ENCODE measurements at regions not wholly inside any gene's neighbourhood (a gene's known extent, or its start where the extent isn't known, plus 50 kb on each side); places are given as distances from the start of the nearest gene placed in this dataset.

DNA sequence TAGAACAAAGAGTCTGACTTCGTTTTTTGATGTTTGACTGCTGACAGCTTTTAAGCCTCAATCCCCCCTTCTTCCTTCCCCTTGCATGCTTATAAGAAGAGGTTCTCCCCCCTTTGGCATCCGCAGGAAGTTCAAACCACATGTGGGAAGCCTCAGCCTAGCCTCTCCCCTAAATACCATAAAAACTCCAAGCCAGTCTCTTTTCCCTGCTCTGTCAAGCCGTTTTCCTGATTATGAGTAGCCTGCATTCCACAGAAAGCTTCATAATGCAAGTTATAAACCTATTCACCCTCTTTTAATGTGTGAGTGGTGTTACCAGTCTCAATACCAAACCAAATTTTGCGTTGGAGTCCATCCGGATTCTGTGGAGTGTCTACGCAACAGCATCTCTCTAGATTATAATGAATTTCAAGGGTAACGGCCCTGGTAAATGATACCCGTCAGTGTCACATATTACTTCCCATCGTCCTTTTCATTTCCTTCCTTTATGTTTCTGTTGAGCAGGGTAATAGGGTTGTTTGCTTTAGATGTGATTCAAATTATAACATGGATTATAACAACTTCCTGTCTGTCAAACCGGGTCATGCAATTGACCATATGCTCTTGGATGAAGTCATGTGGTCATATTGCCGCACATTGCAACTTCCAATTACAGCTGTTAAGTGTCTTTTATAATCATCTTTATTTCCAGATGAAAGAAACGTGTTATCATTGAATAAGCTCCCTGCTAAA is 717.5 kb downstream of the RWDD3 start:
- no peak for DNase-seq (ENCODE audit: low read depth, low spot score)
- H3K36me3 ChIP-seq (ENCODE audit: control insufficient read depth, insufficient read depth, low read length) = no peaks in the 10 kb centered on the region
- no CpG with 5 or more reads among the region's 12 CpGs for WGBS (ENCODE audit: insufficient coverage, insufficient read length)

GRCh38 chr1:95953015-95953414 is 719.0 kb downstream of the RWDD3 start:
- Histone ChIP-seq H3K36me3 (ENCODE audit: control insufficient read depth, insufficient read depth, low read length) (no peaks in the 10 kb centered on the region), H3K4me3 (ENCODE audit: low read length) (no peak overlapping the region), H3K27ac (ENCODE audit: low read length) (no peak overlapping the region), H3K4me1 (ENCODE audit: control insufficient read depth, insufficient read depth, low read length) (no peaks in the 10 kb centered on the region), H3K9me3 (ENCODE audit: control insufficient read depth, insufficient read depth, low read length) (no peaks in the 10 kb centered on the region), H3K27me3 (ENCODE audit: control insufficient read depth, insufficient read depth, low read length) (no peaks in the 10 kb centered on the region)
- no CpG with 5 or more reads among the region's 4 CpGs for WGBS (ENCODE audit: insufficient coverage, insufficient read length)
- DNase-seq (ENCODE audit: low read depth, low spot score) = no peak

More for the DNA sequence above, 717.5 kb downstream of the RWDD3 start:
- Histone ChIP-seq H3K27me3 (ENCODE audit: control insufficient read depth, insufficient read depth, low read length) (no peaks in the 10 kb centered on the region), H3K4me3 (ENCODE audit: low read length) (no peak overlapping the region), H3K27ac (ENCODE audit: low read length) (no peak overlapping the region), H3K4me1 (ENCODE audit: control insufficient read depth, insufficient read depth, low read length) (no peaks in the 10 kb centered on the region), H3K9me3 (ENCODE audit: control insufficient read depth, insufficient read depth, low read length) (no peaks in the 10 kb centered on the region)

GRCh38 chr1:95954585-95954984 is 720.6 kb downstream of the RWDD3 start:
- H3K4me3 ChIP-seq (ENCODE audit: low read length) = no peak overlapping the region
- no peaks in the 10 kb centered on the region for H3K36me3 ChIP-seq (ENCODE audit: control insufficient read depth, insufficient read depth, low read length)
- H3K9me3 ChIP-seq (ENCODE audit: control insufficient read depth, insufficient read depth, low read length) = no peaks in the 10 kb centered on the region
- no CpG with 5 or more reads among the region's 3 CpGs for WGBS (ENCODE audit: insufficient coverage, insufficient read length)
- H3K27me3 ChIP-seq (ENCODE audit: control insufficient read depth, insufficient read depth, low read length) = no peaks in the 10 kb centered on the region
- no peak overlapping the region for H3K27ac ChIP-seq (ENCODE audit: low read length)
- no peaks in the 10 kb centered on the region for H3K4me1 ChIP-seq (ENCODE audit: control insufficient read depth, insufficient read depth, low read length)
- DNase-seq (ENCODE audit: low read depth, low spot score) = no peak

DNA sequence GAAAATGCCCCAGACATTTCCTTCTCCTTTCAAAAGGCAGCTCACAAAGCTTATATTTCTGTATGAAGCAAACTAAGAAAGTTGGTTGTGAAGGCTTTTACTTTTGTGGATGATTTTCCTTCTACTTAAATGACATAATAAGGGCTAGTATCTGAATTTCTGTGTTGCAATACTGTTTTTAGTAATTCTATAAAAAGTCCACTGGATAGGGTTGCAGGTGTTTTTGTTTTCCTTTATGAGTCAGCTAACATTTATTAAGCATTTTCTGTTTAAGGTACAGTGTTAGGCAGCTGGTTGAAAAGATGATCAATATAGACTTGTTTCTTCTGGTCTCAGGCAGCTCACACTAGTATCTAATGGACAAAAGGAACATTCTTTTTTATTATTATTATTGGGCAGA is 722.2 kb downstream of the RWDD3 start:
- H3K36me3 ChIP-seq (ENCODE audit: control insufficient read depth, insufficient read depth, low read length) = no peaks in the 10 kb centered on the region
- H3K27me3 ChIP-seq (ENCODE audit: control insufficient read depth, insufficient read depth, low read length) = no peaks in the 10 kb centered on the region
- no peak overlapping the region for H3K27ac ChIP-seq (ENCODE audit: low read length)
- no peaks in the 10 kb centered on the region for H3K4me1 ChIP-seq (ENCODE audit: control insufficient read depth, insufficient read depth, low read length)
- no peaks in the 10 kb centered on the region for H3K9me3 ChIP-seq (ENCODE audit: control insufficient read depth, insufficient read depth, low read length)
- no peak overlapping the region for H3K4me3 ChIP-seq (ENCODE audit: low read length)
- no peak for DNase-seq (ENCODE audit: low read depth, low spot score)

DNA sequence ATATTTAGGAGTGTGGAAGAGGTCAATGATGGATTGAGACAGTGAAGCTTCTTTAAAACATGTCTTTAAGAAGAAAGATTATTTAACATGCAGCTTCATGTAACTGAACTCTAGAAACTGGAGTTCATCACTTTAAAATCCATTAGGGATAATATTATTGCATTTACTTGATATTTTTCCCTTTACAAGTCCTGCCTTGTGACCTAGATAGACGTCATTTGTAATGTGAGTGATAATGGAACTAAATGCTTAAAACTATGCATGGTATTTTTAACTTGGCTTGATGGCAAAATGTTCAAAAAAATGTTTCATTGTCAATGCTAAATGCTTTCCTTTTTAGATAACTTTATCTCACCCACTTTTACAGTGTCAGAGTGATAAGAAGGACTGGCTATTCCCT is 723.7 kb downstream of the RWDD3 start:
- no peaks in the 10 kb centered on the region for H3K4me1 ChIP-seq (ENCODE audit: control insufficient read depth, insufficient read depth, low read length)
- H3K9me3 ChIP-seq (ENCODE audit: control insufficient read depth, insufficient read depth, low read length) = no peaks in the 10 kb centered on the region
- no peak overlapping the region for H3K4me3 ChIP-seq (ENCODE audit: low read length)
- no peak for DNase-seq (ENCODE audit: low read depth, low spot score)
- no CpG with 5 or more reads among the region's 1 CpG for WGBS (ENCODE audit: insufficient coverage, insufficient read length)
- no peaks in the 10 kb centered on the region for H3K27me3 ChIP-seq (ENCODE audit: control insufficient read depth, insufficient read depth, low read length)
- H3K27ac ChIP-seq (ENCODE audit: low read length) = no peak overlapping the region
- H3K36me3 ChIP-seq (ENCODE audit: control insufficient read depth, insufficient read depth, low read length) = no peaks in the 10 kb centered on the region

GRCh38 chr1:95966866-95967265 is 732.9 kb downstream of the RWDD3 start:
- no peaks in the 10 kb centered on the region for H3K9me3 ChIP-seq (ENCODE audit: control insufficient read depth, insufficient read depth, low read length)
- no peaks in the 10 kb centered on the region for H3K4me1 ChIP-seq (ENCODE audit: control insufficient read depth, insufficient read depth, low read length)
- no peaks in the 10 kb centered on the region for H3K27me3 ChIP-seq (ENCODE audit: control insufficient read depth, insufficient read depth, low read length)
- H3K27ac ChIP-seq (ENCODE audit: low read length) = no peak overlapping the region
- no peak for DNase-seq (ENCODE audit: low read depth, low spot score)
- no peaks in the 10 kb centered on the region for H3K36me3 ChIP-seq (ENCODE audit: control insufficient read depth, insufficient read depth, low read length)
- no peak overlapping the region for H3K4me3 ChIP-seq (ENCODE audit: low read length)

- Histone ChIP-seq H3K4me3 (ENCODE audit: low read length) (no peak overlapping the region), H3K4me1 (ENCODE audit: control insufficient read depth, insufficient read depth, low read length) (peaks cover 1% of the 10 kb centered on the region; the same call in 1 of the 2 replicates), H3K27ac (ENCODE audit: low read length) (no peak overlapping the region), H3K27me3 (ENCODE audit: control insufficient read depth, insufficient read depth, low read length) (no peaks in the 10 kb centered on the region), H3K36me3 (ENCODE audit: control insufficient read depth, insufficient read depth, low read length) (no peaks in the 10 kb centered on the region), H3K9me3 (ENCODE audit: control insufficient read depth, insufficient read depth, low read length) (no peaks in the 10 kb centered on the region)
- DNase-seq (ENCODE audit: low read depth, low spot score) = no peak
Measured at GRCh38 chr1:95974586-95974985, 740.6 kb downstream of the RWDD3 start.

DNA sequence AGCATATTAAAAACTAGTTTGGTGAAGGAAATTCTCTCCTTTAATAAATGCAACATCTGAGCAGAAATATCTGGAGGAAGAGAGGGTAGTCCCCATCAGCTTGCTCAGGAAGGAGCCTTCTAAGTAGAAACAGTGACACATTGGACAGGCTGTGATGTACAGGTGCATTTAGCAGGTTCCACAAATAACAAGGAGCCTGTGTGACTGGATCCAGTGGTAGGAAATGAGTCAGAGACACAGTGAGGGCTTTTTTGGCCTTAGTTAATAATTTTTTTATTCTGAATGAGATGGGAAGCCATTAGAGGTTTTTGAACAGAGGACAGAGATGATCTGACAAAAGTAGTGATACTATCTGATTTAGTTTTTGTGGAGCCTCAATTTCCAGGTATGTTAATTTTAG is 738.9 kb upstream of the PTBP2 start:
- no peaks in the 10 kb centered on the region for H3K27me3 ChIP-seq (ENCODE audit: control insufficient read depth, insufficient read depth, low read length)
- no peak overlapping the region for H3K4me3 ChIP-seq (ENCODE audit: low read length)
- DNase-seq (ENCODE audit: low read depth, low spot score) = no peak
- no peaks in the 10 kb centered on the region for H3K4me1 ChIP-seq (ENCODE audit: control insufficient read depth, insufficient read depth, low read length)
- H3K9me3 ChIP-seq (ENCODE audit: control insufficient read depth, insufficient read depth, low read length) = no peaks in the 10 kb centered on the region
- H3K27ac ChIP-seq (ENCODE audit: low read length) = no peak overlapping the region
- no peaks in the 10 kb centered on the region for H3K36me3 ChIP-seq (ENCODE audit: control insufficient read depth, insufficient read depth, low read length)

DNA sequence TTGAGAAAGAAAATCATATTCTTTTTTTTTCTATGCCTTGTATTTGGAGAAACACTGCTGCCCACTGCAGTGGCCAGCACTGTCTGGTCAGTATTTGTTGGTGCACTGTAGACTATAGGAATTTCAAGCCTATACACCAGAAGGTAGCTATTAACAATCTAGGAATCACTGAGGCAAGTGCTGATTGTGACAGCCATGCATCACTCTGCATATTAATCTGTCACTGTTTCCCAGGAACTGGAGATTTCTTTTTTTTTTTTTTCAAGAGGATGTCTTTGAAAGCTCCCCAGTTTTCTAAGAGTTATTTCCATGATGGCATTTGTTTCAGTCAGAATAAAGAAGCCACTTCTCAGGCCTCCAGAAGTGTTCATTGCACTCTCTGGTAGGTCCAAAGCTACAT is 737.8 kb upstream of the PTBP2 start:
- DNase-seq (ENCODE audit: low read depth, low spot score) = no peak
- H3K9me3 ChIP-seq (ENCODE audit: control insufficient read depth, insufficient read depth, low read length) = no peaks in the 10 kb centered on the region
- no peaks in the 10 kb centered on the region for H3K4me1 ChIP-seq (ENCODE audit: control insufficient read depth, insufficient read depth, low read length)
- H3K27me3 ChIP-seq (ENCODE audit: control insufficient read depth, insufficient read depth, low read length) = no peaks in the 10 kb centered on the region
- no peak overlapping the region for H3K27ac ChIP-seq (ENCODE audit: low read length)
- H3K36me3 ChIP-seq (ENCODE audit: control insufficient read depth, insufficient read depth, low read length) = no peaks in the 10 kb centered on the region
- H3K4me3 ChIP-seq (ENCODE audit: low read length) = no peak overlapping the region

DNA sequence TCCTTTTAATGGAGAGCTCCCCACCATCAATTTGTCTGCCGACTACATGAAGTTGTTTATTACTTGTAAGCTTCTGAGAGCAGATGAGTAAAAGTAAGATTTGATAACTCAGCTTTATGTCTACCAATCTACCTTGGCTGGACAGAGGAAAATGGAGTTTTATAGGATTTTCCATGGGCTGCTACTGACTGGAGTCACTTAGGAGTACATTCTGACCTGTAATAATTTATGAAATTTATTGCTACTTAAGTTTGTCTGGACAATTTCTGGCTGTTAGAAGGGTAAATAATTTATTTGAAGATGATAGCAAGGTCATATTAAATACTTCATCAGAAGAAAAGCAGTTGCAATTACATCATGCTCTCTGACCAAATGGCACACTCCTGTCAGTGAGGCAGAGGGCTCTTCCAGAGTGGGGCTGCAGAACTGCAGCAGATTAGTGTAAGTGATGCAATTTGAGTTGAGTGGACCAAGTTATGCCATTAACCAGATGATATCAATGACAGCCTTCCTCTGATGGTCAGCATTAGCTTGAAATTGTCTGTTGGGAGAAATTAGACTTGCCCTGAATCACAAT is 736.7 kb upstream of the PTBP2 start:
- no CpG with 5 or more reads among the region's 1 CpG for WGBS (ENCODE audit: insufficient coverage, insufficient read length)
- no peaks in the 10 kb centered on the region for H3K36me3 ChIP-seq (ENCODE audit: control insufficient read depth, insufficient read depth, low read length)
- H3K4me1 ChIP-seq (ENCODE audit: control insufficient read depth, insufficient read depth, low read length) = no peaks in the 10 kb centered on the region
- H3K27me3 ChIP-seq (ENCODE audit: control insufficient read depth, insufficient read depth, low read length) = no peaks in the 10 kb centered on the region
- no peak for DNase-seq (ENCODE audit: low read depth, low spot score)
- no peak overlapping the region for H3K27ac ChIP-seq (ENCODE audit: low read length)
- no peak overlapping the region for H3K4me3 ChIP-seq (ENCODE audit: low read length)
- H3K9me3 ChIP-seq (ENCODE audit: control insufficient read depth, insufficient read depth, low read length) = no peaks in the 10 kb centered on the region

GRCh38 chr1:95990033-95990432 is 731.6 kb upstream of the PTBP2 start:
- no peaks in the 10 kb centered on the region for H3K27me3 ChIP-seq (ENCODE audit: control insufficient read depth, insufficient read depth, low read length)
- H3K4me1 ChIP-seq (ENCODE audit: control insufficient read depth, insufficient read depth, low read length) = no peaks in the 10 kb centered on the region
- no peaks in the 10 kb centered on the region for H3K9me3 ChIP-seq (ENCODE audit: control insufficient read depth, insufficient read depth, low read length)
- H3K27ac ChIP-seq (ENCODE audit: low read length) = no peak overlapping the region
- no peaks in the 10 kb centered on the region for H3K36me3 ChIP-seq (ENCODE audit: control insufficient read depth, insufficient read depth, low read length)
- H3K4me3 ChIP-seq (ENCODE audit: low read length) = no peak overlapping the region
- DNase-seq (ENCODE audit: low read depth, low spot score) = no peak
- no CpG with 5 or more reads among the region's 2 CpGs for WGBS (ENCODE audit: insufficient coverage, insufficient read length)

Measured in iPS DF 6.9 (cell line).